H1 (cell line): ENCODE measurements at regions not wholly inside any gene's neighbourhood (a gene's known extent, or its start where the extent isn't known, plus 50 kb on each side); places are given as distances from the start of the nearest gene placed in this dataset.

ENCODE experiments used
- CTCF ChIA-PET: fragments of 300-600 bp; sonication (Branson Sonifier 250); formaldehyde crosslinking; loops from one replicate; lab custom pipeline; 2021; ENCODE audit not compliant: partially characterized antibody; lab: Charles Lee
- POLR2A ChIA-PET: fragments of 300-600 bp; sonication (Branson Sonifier 250); formaldehyde crosslinking; loops from one replicate; lab custom pipeline; 2021; ENCODE audit warnings: inconsistent platforms; ENCODE audit not compliant: partially characterized antibody; lab: Charles Lee
- DNase-seq, 2 experiments: peaks; one replicate each; pipeline versions ENCODE4 v3.0.0 to v3.0.0-alpha.2; 2010 to 2022; ENCODE audit warnings: low spot score in 2 of 2, low read depth in 1 of 2, mixed read lengths in 1 of 2
- FAIRE-seq: peaks from 2 replicates; lab custom pipeline; 2011; peaks lifted over from hg19 to GRCh38; lab: Jason Lieb, UNC
- H2AFZ ChIP-seq: 2 replicates; pipeline ENCODE4 v1.8.1; 2012; ENCODE audit warnings: low read length, inconsistent platforms
- H2AK5ac ChIP-seq: 2 replicates; pipeline ENCODE4 v1.6.1; 2013; ENCODE audit warnings: low read depth, low read length
- H2BK120ac ChIP-seq: replicated peaks from 2 replicates; pipeline ENCODE3; 2013; ENCODE audit warnings: low read depth, low read length, inconsistent platforms
- H2BK12ac ChIP-seq: 2 replicates; pipeline ENCODE4 v1.6.1; 2013; ENCODE audit warnings: low read depth, low read length
- H2BK15ac ChIP-seq: 2 replicates; pipeline ENCODE4 v1.6.1; 2013; ENCODE audit warnings: low read length
- H2BK20ac ChIP-seq: 2 replicates; pipeline ENCODE4 v1.6.1; 2013; ENCODE audit warnings: low read length
- H2BK5ac ChIP-seq: 2 replicates; pipeline ENCODE4 v1.6.1; 2013; ENCODE audit warnings: low read depth, low read length
- H3K14ac ChIP-seq: 2 replicates; pipeline ENCODE4 v1.6.1; 2013; ENCODE audit warnings: inconsistent platforms; ENCODE audit not compliant: insufficient read length
- H3K18ac ChIP-seq: 2 replicates; pipeline ENCODE4 v1.6.1; 2013; ENCODE audit warnings: low read length; ENCODE audit errors: extremely low read depth
- H3K23ac ChIP-seq: 2 replicates; pipeline ENCODE4 v1.6.1; 2013; ENCODE audit warnings: inconsistent platforms; ENCODE audit not compliant: insufficient read length
- H3K23me2 ChIP-seq: 2 replicates; pipeline ENCODE4 v1.6.1; 2013; ENCODE audit warnings: low read depth, low read length
- H3K27ac ChIP-seq: 2 replicates; pipeline ENCODE4 v1.6.1; 2011; ENCODE audit warnings: low read depth, low read length, inconsistent platforms
- H3K27me3 ChIP-seq, 4 experiments: replicated peaks in 1 of 4; 1 replicate in 1 of 4; 2 replicates in 3 of 4; pipeline versions ENCODE4 v1.6.1 to v1.8.1; 2011 to 2013; ENCODE audit warnings: low read length in 3 of 4, mild to moderate bottlenecking in 3 of 4, inconsistent platforms in 2 of 4, mixed read lengths in 2 of 4, moderate library complexity in 1 of 4; ENCODE audit not compliant: control insufficient read depth in 3 of 4, insufficient read depth in 3 of 4; ENCODE audit errors: extremely low read depth in 1 of 4
- H3K36me3 ChIP-seq, 4 experiments: 2 replicates each; pipeline versions ENCODE4 v1.6.1 to v1.8.1; 2011 to 2013; ENCODE audit warnings: mild to moderate bottlenecking in 4 of 4, low read length in 3 of 4, moderate library complexity in 2 of 4, control low read depth in 1 of 4, inconsistent platforms in 1 of 4; ENCODE audit not compliant: insufficient read depth in 4 of 4, control insufficient read depth in 2 of 4
- H3K4ac ChIP-seq: replicated peaks from 2 replicates; pipeline ENCODE3; 2013; ENCODE audit warnings: low read length, low read depth, mixed read lengths, inconsistent platforms; ENCODE audit not compliant: insufficient read length
- H3K4me1 ChIP-seq, 4 experiments: replicated peaks in 1 of 4; 1 replicate in 1 of 4; 2 replicates in 3 of 4; pipeline versions ENCODE4 v1.6.1 to v1.8.1; 2011 to 2013; ENCODE audit warnings: low read length in 3 of 4, inconsistent platforms in 2 of 4, mixed read lengths in 1 of 4; ENCODE audit not compliant: insufficient read depth in 4 of 4, control insufficient read depth in 3 of 4
- H3K4me2 ChIP-seq, 2 experiments: 2 replicates each; pipeline versions ENCODE4 v1.6.1 to v1.8.1; 2011 to 2013; ENCODE audit warnings: low read depth in 2 of 2, low read length in 2 of 2, control low read depth in 1 of 2, inconsistent platforms in 1 of 2, mild to moderate bottlenecking in 1 of 2; ENCODE audit not compliant: insufficient read depth in 1 of 2
- H3K4me3 ChIP-seq, 4 experiments: fragments of 200-600, 300-600 bp in 1 of 4; sonication (generic), shearing (Covaris generic), sonication (Bioruptor Twin) in 1 of 4; 2 replicates each; pipeline versions ENCODE4 v1.5.1 to v1.8.1; 2011 to 2016; ENCODE audit warnings: low read length in 4 of 4, low read depth in 3 of 4, control low read depth in 2 of 4, inconsistent platforms in 2 of 4, mild to moderate bottlenecking in 2 of 4, mixed read lengths in 1 of 4, moderate library complexity in 1 of 4; ENCODE audit not compliant: insufficient read depth in 2 of 4; ENCODE audit errors: extremely low read depth in 1 of 4
- H3K56ac ChIP-seq: replicated peaks from 2 replicates; pipeline ENCODE3; 2013; ENCODE audit warnings: low read depth, mild to moderate bottlenecking, mixed read lengths, low read length, inconsistent platforms; ENCODE audit not compliant: insufficient read length
- H3K79me1 ChIP-seq: 2 replicates; pipeline ENCODE4 v1.6.1; 2013; ENCODE audit warnings: low read depth, low read length, control low read depth
- H3K79me2 ChIP-seq, 2 experiments: 2 replicates each; pipeline versions ENCODE4 v1.6.1 to v1.8.1; 2012 to 2013; ENCODE audit warnings: low read length in 2 of 2, mild to moderate bottlenecking in 2 of 2, inconsistent platforms in 1 of 2; ENCODE audit not compliant: insufficient read depth in 2 of 2, control insufficient read depth in 1 of 2
- H3K9ac ChIP-seq, 4 experiments: replicated peaks in 1 of 4; 1 replicate in 1 of 4; 2 replicates in 3 of 4; pipeline versions ENCODE4 v1.6.1 to v1.8.1; 2011 to 2013; ENCODE audit warnings: low read depth in 3 of 4, low read length in 3 of 4, control low read depth in 2 of 4, mild to moderate bottlenecking in 2 of 4, moderate library complexity in 2 of 4, inconsistent platforms in 1 of 4; ENCODE audit errors: extremely low read depth in 1 of 4
- H3K9me3 ChIP-seq, 2 experiments: 2 replicates each; pipeline versions ENCODE4 v1.6.1 to v1.8.1; 2012 to 2013; ENCODE audit warnings: mild to moderate bottlenecking in 2 of 2, moderate library complexity in 2 of 2, control low read depth in 1 of 2, inconsistent platforms in 1 of 2, low read depth in 1 of 2, low read length in 1 of 2, mixed read lengths in 1 of 2; ENCODE audit not compliant: insufficient read depth in 2 of 2
- H4K20me1 ChIP-seq, 2 experiments: replicated peaks in 1 of 2; 2 replicates each; pipeline versions ENCODE3 to v1.8.1; 2011 to 2013; ENCODE audit warnings: inconsistent platforms in 2 of 2, low read length in 2 of 2, mild to moderate bottlenecking in 1 of 2; ENCODE audit not compliant: insufficient read depth in 2 of 2, control insufficient read depth in 1 of 2
- H4K5ac ChIP-seq: 2 replicates; pipeline ENCODE4 v1.6.1; 2013; ENCODE audit warnings: low read length, low read depth, mixed read lengths, inconsistent platforms; ENCODE audit not compliant: insufficient read length
- H4K8ac ChIP-seq: 2 replicates; pipeline ENCODE4 v1.8.0; 2013; ENCODE audit warnings: mild to moderate bottlenecking, moderate library complexity, low read length, inconsistent platforms; ENCODE audit not compliant: insufficient read depth; ENCODE audit errors: extremely low read depth
- H4K91ac ChIP-seq: replicated peaks from 2 replicates; pipeline ENCODE3; 2013; ENCODE audit warnings: low read length, mixed read lengths, inconsistent platforms; ENCODE audit not compliant: insufficient read length
- ATF3 ChIP-seq: IDR thresholded peaks from 2 replicates; pipeline ENCODE4 v1.6.1; 2011; ENCODE audit warnings: low read depth, mild to moderate bottlenecking, low read length; ENCODE audit not compliant: insufficient read depth
- CEBPB ChIP-seq: IDR thresholded peaks from 2 replicates; pipeline ENCODE4 v1.6.1; 2012; ENCODE audit warnings: low read depth, low read length
- CTCF ChIP-seq, 3 experiments: IDR thresholded peaks; 1 replicate in 2 of 3; 2 replicates in 1 of 3; pipeline versions ENCODE4 v1.5.1 to v1.6.1; 2011; ENCODE audit warnings: low read length in 3 of 3, mild to moderate bottlenecking in 3 of 3, inconsistent platforms in 2 of 3, low read depth in 1 of 3, moderate library complexity in 1 of 3; ENCODE audit not compliant: insufficient read depth in 1 of 3; ENCODE audit errors: control extremely low read depth in 1 of 3
- E2F6 ChIP-seq: IDR thresholded peaks from 2 replicates; pipeline ENCODE4 v1.6.1; 2012; ENCODE audit warnings: inconsistent platforms
- EZH2 ChIP-seq: fragments of 200-600 bp; sonication (generic); IDR thresholded peaks from 2 replicates; pipeline ENCODE4 v1.7.1; 2012; ENCODE audit warnings: low read depth, mild to moderate bottlenecking, moderate library complexity, low read length, inconsistent platforms; ENCODE audit not compliant: severe bottlenecking
- TEAD4 ChIP-seq: IDR thresholded peaks from 2 replicates; pipeline ENCODE4 v1.6.1; 2012; ENCODE audit warnings: low read depth, low read length, inconsistent platforms, mixed read lengths
- WGBS, 2 experiments: shearing (Covaris generic) in 1 of 2; methylation state at CpG; one replicate each; pipeline versions ENCODE4 v1.1.6 to v1.1.7; 2013 to 2015; ENCODE audit warnings: low lambda C conversion rate in 2 of 2, mixed read lengths in 2 of 2, inconsistent platforms in 1 of 2, low coverage in 1 of 2, missing lambda C conversion rate in 1 of 2; ENCODE audit not compliant: insufficient replicate concordance in 2 of 2, insufficient coverage in 1 of 2, insufficient read length in 1 of 2; ENCODE audit errors: extremely low coverage in 1 of 2, missing lambda C conversion rate in 1 of 2; 5-methylcytosine and 5-hydroxymethylcytosine counted together

GRCh38 chr2:126836761-126837679, 61.7 kb upstream of the TEX51 start:
- no peak overlapping the region for H2BK5ac ChIP-seq
- no peak overlapping the region; the same call in 1 of the 2 replicates for H2BK20ac ChIP-seq
- no peak overlapping the region for H3K18ac ChIP-seq
- no peak overlapping the region for H3K4ac ChIP-seq
- WGBS, 2 experiments: 92% methylated on average over 19 of the region's 20 CpGs; no CpG with 5 or more reads in 1 of the 2 experiments
- no peak overlapping the region for H3K9ac ChIP-seq
- H3K4me1 ChIP-seq: no peaks in the 10 kb centered on the region; a peak in 1 of 7 replicates
- no peak overlapping the region for H2AFZ ChIP-seq
- H3K79me2 ChIP-seq: no peaks in the 10 kb centered on the region
- TF ChIP-seq EZH2 (no peak), E2F6 (no peak), CTCF (IDR thresholded peaks at IDR 0.05; ENCODE audit: control extremely low read depth in 1 of 3, insufficient read depth in 1 of 3, low read depth in 1 of 3, low read length in 3 of 3) (no peak), TEAD4 (no peak), CEBPB (no peak), ATF3 (no peak)
- H3K27me3 ChIP-seq: no peaks in the 10 kb centered on the region
- no peak overlapping the region for H3K14ac ChIP-seq
- H3K9me3 ChIP-seq: no peaks in the 10 kb centered on the region
- H4K91ac ChIP-seq: no peak overlapping the region
- DNase-seq: no peak
- ChIA-PET POLR2A (no interaction called here), CTCF (interaction anchor here (0.8 to 3.9 kb wide), 8 partner anchors 9 to 139 kb away, joined by 3 to 20 read pairs (median 4); no protein-coding TSS in a partner anchor)
- no peak overlapping the region for H2BK15ac ChIP-seq
- H3K36me3 ChIP-seq: no peaks in the 10 kb centered on the region
- no peak overlapping the region for H3K4me3 ChIP-seq
- no peak overlapping the region for H3K4me2 ChIP-seq
- FAIRE-seq: no peak
- no peak overlapping the region for H4K5ac ChIP-seq
- H3K23ac ChIP-seq: no peak overlapping the region
- no peaks in the 10 kb centered on the region for H3K79me1 ChIP-seq
- H3K23me2 ChIP-seq: peaks cover 9% of the 10 kb centered on the region; the same call in 1 of the 2 replicates
- H3K27ac ChIP-seq: no peak overlapping the region
- H2BK120ac ChIP-seq: no peak overlapping the region
- peaks cover 0 to 3% of the 10 kb centered on the region in 2 experiments for H4K20me1 ChIP-seq
- no peak overlapping the region for H2BK12ac ChIP-seq
- no peak overlapping the region for H4K8ac ChIP-seq
- H2AK5ac ChIP-seq: no peak overlapping the region
- H3K56ac ChIP-seq: no peak overlapping the region
